Suprapubic skin (tissue), 4 donors: ENCODE measurements at regions not wholly inside any gene's neighbourhood (a gene's known extent, or its start where the extent isn't known, plus 50 kb on each side); places are given as distances from the start of the nearest gene placed in this dataset.

ENCODE experiments used
- EP300 ChIP-seq: sonication (generic); formaldehyde crosslinking; IDR thresholded peaks from one replicate; pipeline ENCODE4 v1.6.1; 2017; ENCODE audit warnings: antibody characterized with exemption
- POLR2A ChIP-seq, 2 donors: fragments of 450-650 bp; IDR thresholded peaks; one replicate each; pipeline ENCODE4 v1.6.1; 2017; ENCODE audit warnings: antibody characterized with exemption in 2 of 2, mild to moderate bottlenecking in 2 of 2, moderate library complexity in 2 of 2
- POLR2AphosphoS5 ChIP-seq, 3 donors: sonication (generic); formaldehyde crosslinking; IDR thresholded peaks; one replicate each; pipeline ENCODE4 v1.6.1; 2017; ENCODE audit warnings: antibody characterized with exemption in 3 of 3
- TF ChIP-seq, protein P1 (sequence below), 2 donors: fragments of 200-600 bp in 1 of 2; fragments of 450-650 bp in 1 of 2; sonication (generic) in 1 of 2; IDR thresholded peaks; one replicate each; pipeline ENCODE4 v1.5.1; 2016 to 2019; ENCODE audit warnings: antibody characterized with exemption in 2 of 2, mild to moderate bottlenecking in 1 of 2, moderate library complexity in 1 of 2

DNA sequence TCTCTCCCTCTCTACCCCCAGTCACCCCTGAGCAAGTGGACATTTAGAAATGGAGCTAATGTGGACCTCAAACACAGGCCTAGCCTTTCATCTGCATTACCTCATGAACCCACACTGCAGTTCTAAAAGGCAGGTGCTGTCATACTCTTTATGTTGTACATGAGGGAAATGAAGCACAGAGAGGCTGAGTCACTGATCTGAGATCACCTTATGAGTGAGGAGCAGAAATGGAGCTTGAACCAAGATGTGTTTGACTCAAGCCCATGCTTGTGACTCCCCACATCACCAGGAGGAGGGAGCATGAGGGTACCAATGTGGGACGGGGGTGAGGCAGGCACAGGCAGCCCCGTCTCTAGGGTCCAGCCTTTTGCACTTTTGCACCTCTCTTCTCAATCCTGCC, 702.8 kb downstream of the PTPRU start:
- no peak for TF ChIP-seq EP300
- no peak for TF ChIP-seq POLR2A (IDR thresholded peaks at IDR 0.05)
- TF ChIP-seq, protein P1, sequence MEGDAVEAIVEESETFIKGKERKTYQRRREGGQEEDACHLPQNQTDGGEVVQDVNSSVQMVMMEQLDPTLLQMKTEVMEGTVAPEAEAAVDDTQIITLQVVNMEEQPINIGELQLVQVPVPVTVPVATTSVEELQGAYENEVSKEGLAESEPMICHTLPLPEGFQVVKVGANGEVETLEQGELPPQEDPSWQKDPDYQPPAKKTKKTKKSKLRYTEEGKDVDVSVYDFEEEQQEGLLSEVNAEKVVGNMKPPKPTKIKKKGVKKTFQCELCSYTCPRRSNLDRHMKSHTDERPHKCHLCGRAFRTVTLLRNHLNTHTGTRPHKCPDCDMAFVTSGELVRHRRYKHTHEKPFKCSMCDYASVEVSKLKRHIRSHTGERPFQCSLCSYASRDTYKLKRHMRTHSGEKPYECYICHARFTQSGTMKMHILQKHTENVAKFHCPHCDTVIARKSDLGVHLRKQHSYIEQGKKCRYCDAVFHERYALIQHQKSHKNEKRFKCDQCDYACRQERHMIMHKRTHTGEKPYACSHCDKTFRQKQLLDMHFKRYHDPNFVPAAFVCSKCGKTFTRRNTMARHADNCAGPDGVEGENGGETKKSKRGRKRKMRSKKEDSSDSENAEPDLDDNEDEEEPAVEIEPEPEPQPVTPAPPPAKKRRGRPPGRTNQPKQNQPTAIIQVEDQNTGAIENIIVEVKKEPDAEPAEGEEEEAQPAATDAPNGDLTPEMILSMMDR (IDR thresholded peaks at IDR 0.05), result no peak
- TF ChIP-seq POLR2AphosphoS5 (IDR thresholded peaks at IDR 0.05), result no peak
